T-cell (primary cell): ENCODE measurements at regions not wholly inside any gene's neighbourhood (a gene's known extent, or its start where the extent isn't known, plus 50 kb on each side); places are given as distances from the start of the nearest gene placed in this dataset.
"Not testable (repeated sequence)": the region's sequence is repeated elsewhere in the genome, so short reads cannot be mapped to it uniquely, and the experiment has no call there.

Source experiments
- ATAC-seq, 4 experiments: fragments of 200-7000 bp in 3 of 4; fragments of 150-1000 bp in 1 of 4; cut with Tn5 transposase; replicated peaks in 1 of 4; 1 replicate in 3 of 4; 2 replicates in 1 of 4; pipeline ENCODE4 v1.10.0; 2021; ENCODE audit warnings: moderate library complexity in 3 of 4, mild to moderate bottlenecking in 2 of 4, moderate number of reproducible peaks in 1 of 4
- CTCF ChIA-PET, 2 donors: fragments of 300-600 bp; sonication (Branson Sonifier 250); formaldehyde crosslinking; loops; one replicate each; lab custom pipeline; 2022; ENCODE audit warnings: antibody characterized with exemption in 2 of 2; lab: Charles Lee
- POLR2A ChIA-PET, 2 donors: fragments of 300-600 bp; sonication (Branson Sonifier 250); formaldehyde crosslinking; loops; one replicate each; lab custom pipeline; 2022; ENCODE audit warnings: antibody characterized with exemption in 2 of 2; lab: Charles Lee
- DNase-seq, 35 experiments: peaks; one replicate each; pipeline versions ENCODE4 v3.0.0 to v3.0.0-alpha.2; 2013 to 2023
- H3K27ac ChIP-seq: one replicate; pipeline ENCODE4 v1.5.1; 2013; ENCODE audit warnings: low read length
- H3K27me3 ChIP-seq, 2 experiments: replicated peaks in 1 of 2; 1 replicate in 1 of 2; 2 replicates in 1 of 2; pipeline versions ENCODE4 v1.6.1 to v1.7.0; 2013; ENCODE audit warnings: low read length in 1 of 2, mixed read lengths in 1 of 2; ENCODE audit not compliant: control insufficient read depth in 2 of 2, insufficient read depth in 2 of 2; ENCODE audit errors: extremely low read depth in 1 of 2
- H3K36me3 ChIP-seq, 2 donors: 1 replicate in 1 of 2; 2 replicates in 1 of 2; pipeline versions ENCODE4 v1.6.1 to v1.7.0; 2013; ENCODE audit warnings: low read length in 1 of 2; ENCODE audit not compliant: control insufficient read depth in 2 of 2, insufficient read depth in 1 of 2; ENCODE audit errors: extremely low read depth in 1 of 2
- H3K4me1 ChIP-seq, 2 experiments: 1 replicate in 1 of 2; 2 replicates in 1 of 2; pipeline versions ENCODE4 v1.6.1 to v1.7.0; 2013; ENCODE audit warnings: low read length in 2 of 2, mixed read lengths in 1 of 2; ENCODE audit not compliant: insufficient read depth in 2 of 2, control insufficient read depth in 1 of 2; ENCODE audit errors: extremely low read depth in 1 of 2
- H3K4me3 ChIP-seq, 2 donors: 1 replicate in 1 of 2; 2 replicates in 1 of 2; pipeline versions ENCODE4 v1.5.1 to v1.7.0; 2013; ENCODE audit warnings: mild to moderate bottlenecking in 2 of 2, low read length in 1 of 2, moderate library complexity in 1 of 2; ENCODE audit not compliant: control insufficient read depth in 1 of 2; ENCODE audit errors: extremely low read depth in 1 of 2
- H3K9me3 ChIP-seq: 2 replicates; pipeline ENCODE4 v1.7.0; 2013
- H3K27ac Mint-ChIP-seq, 2 donors: one replicate each; pipeline ENCODE4 v1.8.0; 2020 to 2021; ENCODE audit warnings: mild to moderate bottlenecking in 2 of 2, mixed read lengths in 2 of 2
- H3K27me3 Mint-ChIP-seq, 2 donors: one replicate each; pipeline ENCODE4 v1.8.0; 2021 to 2022; ENCODE audit warnings: mixed read lengths in 2 of 2
- H3K36me3 Mint-ChIP-seq: one replicate; pipeline ENCODE4 v1.8.0; 2021; ENCODE audit warnings: mixed read lengths
- H3K4me1 Mint-ChIP-seq, 3 donors: one replicate each; pipeline ENCODE4 v1.8.0; 2020 to 2022; ENCODE audit warnings: mixed read lengths in 3 of 3, mild to moderate bottlenecking in 1 of 3
- H3K4me3 Mint-ChIP-seq, 3 donors: one replicate each; pipeline ENCODE4 v1.8.0; 2020 to 2022; ENCODE audit warnings: mild to moderate bottlenecking in 3 of 3, mixed read lengths in 3 of 3, moderate library complexity in 3 of 3
- H3K9me3 Mint-ChIP-seq, 3 donors: one replicate each; pipeline ENCODE4 v1.8.0; 2020 to 2022; ENCODE audit warnings: mixed read lengths in 3 of 3
- WGBS: methylation state at CpG from one replicate; pipeline ENCODE4 v1.1.5; 2013; ENCODE audit warnings: missing lambda C conversion rate; ENCODE audit not compliant: insufficient coverage; 5-methylcytosine and 5-hydroxymethylcytosine counted together

DNA sequence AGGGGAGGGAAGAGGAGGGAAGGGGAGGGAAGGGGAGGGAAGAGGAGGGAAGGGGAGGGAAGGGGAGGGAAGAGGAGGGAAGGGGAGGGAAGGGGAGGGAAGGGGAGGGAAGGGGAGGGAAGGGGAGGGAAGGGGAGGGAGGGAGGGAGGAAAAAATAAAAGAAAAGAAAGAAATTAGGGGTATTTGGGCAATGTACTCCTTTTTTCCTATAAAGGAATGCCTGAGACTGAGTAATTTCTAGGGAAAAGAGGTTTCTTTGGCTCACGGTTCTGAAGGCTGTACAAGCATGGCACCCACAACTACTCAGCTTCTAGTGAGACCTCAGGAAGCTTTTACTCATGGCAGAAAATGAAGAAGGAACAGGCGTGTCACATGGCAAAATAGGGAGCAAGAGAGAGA is 76.5 kb upstream of the TCF21 start:
- ATAC-seq, H3K27me3 ChIP-seq, H3K36me3 Mint-ChIP-seq, H3K9me3 Mint-ChIP-seq, H3K9me3 ChIP-seq, H3K27ac ChIP-seq, H3K4me3 Mint-ChIP-seq, H3K4me1 Mint-ChIP-seq, CTCF ChIA-PET, DNase-seq, H3K36me3 ChIP-seq, H3K4me1 ChIP-seq, POLR2A ChIA-PET, H3K4me3 ChIP-seq, H3K27ac Mint-ChIP-seq: not testable (repeated sequence)
- no CpG with 5 or more reads among the region's 2 CpGs for WGBS
- H3K27me3 Mint-ChIP-seq: peaks cover 7 to 17% of the 10 kb centered on the region in 2 donors

DNA sequence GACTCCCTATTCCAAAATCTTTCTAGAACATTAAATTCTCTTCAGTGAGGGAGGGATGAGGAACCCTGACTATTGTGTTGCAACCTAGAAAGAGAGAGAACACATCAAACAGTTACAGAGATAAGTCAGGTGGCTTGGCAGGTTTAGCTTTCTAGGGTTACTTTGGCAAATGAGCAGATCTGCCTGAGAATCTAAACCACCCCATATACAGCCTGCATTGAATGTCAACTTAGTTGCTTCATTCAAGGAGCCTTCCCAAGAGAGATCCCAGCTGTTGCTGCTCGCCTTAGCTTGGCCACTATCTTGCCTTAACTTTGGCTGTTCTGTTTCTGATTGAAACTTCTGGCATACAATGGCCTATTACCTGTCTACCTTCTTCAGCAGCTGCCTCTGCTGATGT is 74.7 kb upstream of the TCF21 start:
- no peaks in the 10 kb centered on the region for H3K36me3 ChIP-seq
- ChIA-PET POLR2A (no interaction called here), CTCF (no interaction called here)
- no peak for ATAC-seq
- no peaks in the 10 kb centered on the region for H3K4me1 ChIP-seq
- no peak overlapping the region for H3K4me3 Mint-ChIP-seq
- H3K27ac ChIP-seq: no peak overlapping the region
- 78% methylated on average over 1 of the region's 1 CpG for WGBS
- H3K27ac Mint-ChIP-seq: no peak overlapping the region
- peaks cover 2 to 3% of the 10 kb centered on the region in 2 experiments for H3K27me3 ChIP-seq
- no peaks in the 10 kb centered on the region for H3K36me3 Mint-ChIP-seq
- no peak for DNase-seq
- no peaks in the 10 kb centered on the region for H3K4me1 Mint-ChIP-seq
- no peaks in the 10 kb centered on the region for H3K9me3 ChIP-seq
- H3K27me3 Mint-ChIP-seq: peaks cover 7 to 19% of the 10 kb centered on the region in 2 donors
- H3K9me3 Mint-ChIP-seq: peaks cover 0 to 5% (median 4%) of the 10 kb centered on the region in 3 donors
- H3K4me3 ChIP-seq: no peak overlapping the region

DNA sequence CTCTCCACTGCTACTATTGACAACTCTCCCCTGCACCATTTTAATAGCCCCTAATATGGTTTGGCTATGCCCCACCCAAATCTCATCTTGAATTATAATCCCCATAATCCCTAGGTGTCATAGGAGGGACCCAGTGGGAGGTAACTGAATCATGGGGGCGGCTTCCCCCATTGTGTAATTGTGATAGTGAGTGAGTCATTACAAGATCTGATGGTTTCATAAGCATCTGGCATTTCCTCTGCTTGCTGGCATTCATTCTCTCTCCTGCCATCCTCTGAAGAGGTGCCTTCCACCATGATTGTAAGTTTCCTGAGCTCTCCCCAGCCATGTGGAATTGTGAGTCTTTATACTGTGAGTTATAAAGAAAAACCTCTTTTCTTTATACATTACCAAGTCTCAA is 74.1 kb upstream of the TCF21 start:
- ATAC-seq: no peak
- H3K27me3 ChIP-seq: peaks cover 2 to 3% of the 10 kb centered on the region in 2 experiments
- H3K4me3 ChIP-seq: no peak overlapping the region
- ChIA-PET POLR2A (no interaction called here), CTCF (no interaction called here)
- peaks cover 7 to 18% of the 10 kb centered on the region in 2 donors for H3K27me3 Mint-ChIP-seq
- no peak overlapping the region for H3K4me3 Mint-ChIP-seq
- no peaks in the 10 kb centered on the region for H3K36me3 ChIP-seq
- peaks cover 0 to 5% (median 4%) of the 10 kb centered on the region in 3 donors for H3K9me3 Mint-ChIP-seq
- H3K9me3 ChIP-seq: no peaks in the 10 kb centered on the region
- no peaks in the 10 kb centered on the region for H3K36me3 Mint-ChIP-seq
- WGBS: no CpG with 5 or more reads among the region's 1 CpG
- H3K27ac ChIP-seq: no peak overlapping the region
- H3K4me1 Mint-ChIP-seq: no peaks in the 10 kb centered on the region
- H3K27ac Mint-ChIP-seq: no peak overlapping the region
- no peaks in the 10 kb centered on the region for H3K4me1 ChIP-seq
- no peak for DNase-seq

- DNase-seq (no peak), ATAC-seq (no peak)
- Mint-ChIP-seq H3K27me3 (peaks cover 7 to 17% of the 10 kb centered on the region in 2 donors), H3K9me3 (peaks cover 0 to 5% (median 4%) of the 10 kb centered on the region in 3 donors), H3K4me1 (no peaks in the 10 kb centered on the region), H3K27ac (no peak overlapping the region), H3K4me3 (no peak overlapping the region), H3K36me3 (no peaks in the 10 kb centered on the region)
- CTCF ChIA-PET: no interaction called here
- WGBS: 75% methylated on average over 1 of the region's 2 CpGs
- H3K4me1 ChIP-seq: no peaks in the 10 kb centered on the region
- H3K9me3 ChIP-seq: no peaks in the 10 kb centered on the region
- H3K36me3 ChIP-seq: no peaks in the 10 kb centered on the region
- no peak overlapping the region for H3K27ac ChIP-seq
- peaks cover 2 to 3% of the 10 kb centered on the region in 2 experiments for H3K27me3 ChIP-seq
- no peak overlapping the region for H3K4me3 ChIP-seq
- POLR2A ChIA-PET: no interaction called here
These were observed 73.6 kb upstream of the TCF21 start for GRCh38 chr6:133815313-133815712.

DNA sequence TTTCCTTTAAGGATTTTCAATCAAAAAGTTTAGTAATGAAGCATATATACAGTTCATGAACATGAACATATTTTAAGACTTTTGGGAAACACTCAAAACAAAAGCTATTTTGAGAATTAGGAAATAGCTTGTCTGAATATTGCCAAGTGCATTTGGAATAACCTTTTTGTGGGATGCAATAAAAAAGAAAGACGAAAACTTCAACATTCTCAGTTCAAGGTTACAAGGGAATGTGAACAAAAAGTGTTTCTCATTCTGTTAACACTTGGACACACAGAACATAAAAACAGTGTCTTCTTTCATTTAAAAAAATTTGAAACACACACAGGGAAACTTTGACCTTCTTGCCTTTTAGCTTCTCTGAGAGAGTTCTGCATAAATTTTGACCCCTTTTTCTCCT is 72.7 kb upstream of the TCF21 start:
- H3K27me3 Mint-ChIP-seq: peaks cover 10 to 14% of the 10 kb centered on the region in 2 donors
- no peaks in the 10 kb centered on the region for H3K36me3 Mint-ChIP-seq
- DNase-seq (no peak), ATAC-seq (no peak)
- H3K9me3 Mint-ChIP-seq: peaks cover 0 to 3% (median under 1%) of the 10 kb centered on the region in 3 donors
- no peak overlapping the region for H3K4me3 Mint-ChIP-seq
- H3K4me3 ChIP-seq: no peak overlapping the region
- no peaks in the 10 kb centered on the region for H3K36me3 ChIP-seq
- CTCF ChIA-PET: no interaction called here
- H3K4me1 Mint-ChIP-seq: no peaks in the 10 kb centered on the region
- H3K27ac Mint-ChIP-seq: no peak overlapping the region
- H3K27me3 ChIP-seq: peaks cover 2 to 3% of the 10 kb centered on the region in 2 experiments
- no peak overlapping the region for H3K27ac ChIP-seq
- H3K9me3 ChIP-seq: no peaks in the 10 kb centered on the region
- POLR2A ChIA-PET: interaction anchor here in 1 of 2 donors (0.6 kb wide), 1 partner anchor 77 kb away, joined by 3 read pairs; no protein-coding TSS in a partner anchor
- no peaks in the 10 kb centered on the region for H3K4me1 ChIP-seq
- no CpG with 5 or more reads among the region's 1 CpG for WGBS

- H3K27me3 Mint-ChIP-seq: peaks cover 4 to 9% of the 10 kb centered on the region in 2 donors
- H3K36me3 Mint-ChIP-seq: no peaks in the 10 kb centered on the region
- CTCF ChIA-PET: interaction anchor here in 1 of 2 donors (0.6 kb wide), 1 partner anchor 1727 kb away, joined by 3 read pairs; no protein-coding TSS in a partner anchor
- H3K4me1 Mint-ChIP-seq: no peaks in the 10 kb centered on the region
- no peak overlapping the region for H3K4me3 Mint-ChIP-seq
- POLR2A ChIA-PET: no interaction called here
- ATAC-seq (no peak), DNase-seq (peak in 18 of 35 experiments; percentile 1 to 32 (median 7))
- H3K27ac Mint-ChIP-seq: no peak overlapping the region
- no peaks in the 10 kb centered on the region for H3K4me1 ChIP-seq
- WGBS: 66% methylated on average over 8 of the region's 9 CpGs
- no peaks in the 10 kb centered on the region for H3K9me3 ChIP-seq
- no peak overlapping the region for H3K27ac ChIP-seq
- no peaks in the 10 kb centered on the region for H3K36me3 ChIP-seq
- H3K9me3 Mint-ChIP-seq: no peaks in the 10 kb centered on the region
- H3K27me3 ChIP-seq: peaks cover 0 to 2% of the 10 kb centered on the region in 2 experiments
- H3K4me3 ChIP-seq: no peak overlapping the region
These were observed 71.4 kb upstream of the TCF21 start for GRCh38 chr6:133817460-133818047.
